ENCODE measurements at regions not wholly inside any gene's neighbourhood (a gene's known extent, or its start where the extent isn't known, plus 50 kb on each side); places are given as distances from the start of the nearest gene placed in this dataset.

DNA sequence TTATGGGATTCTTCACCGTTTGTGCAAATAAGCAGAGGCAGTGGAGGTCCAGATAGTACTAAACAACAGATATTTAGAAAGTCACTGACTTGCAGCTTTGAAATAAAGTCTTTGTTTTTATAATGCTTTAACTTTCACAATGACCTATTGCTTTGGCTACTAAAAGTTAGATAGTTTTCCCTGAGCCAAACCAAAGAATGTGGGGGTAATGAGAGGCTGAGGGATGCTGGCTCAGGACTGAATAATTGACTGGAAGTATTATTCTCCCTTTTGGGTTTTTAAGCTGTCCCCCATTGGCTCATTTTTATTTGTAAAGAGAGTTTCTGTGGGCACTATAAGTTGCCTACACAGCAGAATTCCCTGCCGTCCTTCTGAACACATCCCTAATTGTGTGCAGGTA, 99.2 kb upstream of the ACTBL2 start:
- no peak for DNase-seq

DNA sequence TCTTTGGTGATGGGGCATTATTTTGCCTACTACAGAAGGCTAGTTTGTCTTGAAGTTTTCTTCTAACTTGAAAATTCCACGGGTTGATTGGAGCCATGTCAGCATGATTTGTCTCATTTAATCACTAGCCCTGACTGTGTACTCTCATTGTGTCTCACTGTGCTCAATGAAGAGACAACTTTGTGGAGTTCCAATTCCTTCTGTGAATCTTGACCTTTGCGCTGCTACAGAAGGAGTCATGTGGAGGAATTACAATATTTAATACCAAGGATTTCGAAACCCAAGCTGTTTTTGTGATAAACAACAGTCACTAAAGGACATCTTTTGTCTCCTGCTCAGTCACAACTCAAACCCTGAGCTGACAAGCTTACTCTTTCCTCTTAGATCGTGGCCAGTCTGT, 98.6 kb upstream of the ACTBL2 start:
- no peak for DNase-seq

DNA sequence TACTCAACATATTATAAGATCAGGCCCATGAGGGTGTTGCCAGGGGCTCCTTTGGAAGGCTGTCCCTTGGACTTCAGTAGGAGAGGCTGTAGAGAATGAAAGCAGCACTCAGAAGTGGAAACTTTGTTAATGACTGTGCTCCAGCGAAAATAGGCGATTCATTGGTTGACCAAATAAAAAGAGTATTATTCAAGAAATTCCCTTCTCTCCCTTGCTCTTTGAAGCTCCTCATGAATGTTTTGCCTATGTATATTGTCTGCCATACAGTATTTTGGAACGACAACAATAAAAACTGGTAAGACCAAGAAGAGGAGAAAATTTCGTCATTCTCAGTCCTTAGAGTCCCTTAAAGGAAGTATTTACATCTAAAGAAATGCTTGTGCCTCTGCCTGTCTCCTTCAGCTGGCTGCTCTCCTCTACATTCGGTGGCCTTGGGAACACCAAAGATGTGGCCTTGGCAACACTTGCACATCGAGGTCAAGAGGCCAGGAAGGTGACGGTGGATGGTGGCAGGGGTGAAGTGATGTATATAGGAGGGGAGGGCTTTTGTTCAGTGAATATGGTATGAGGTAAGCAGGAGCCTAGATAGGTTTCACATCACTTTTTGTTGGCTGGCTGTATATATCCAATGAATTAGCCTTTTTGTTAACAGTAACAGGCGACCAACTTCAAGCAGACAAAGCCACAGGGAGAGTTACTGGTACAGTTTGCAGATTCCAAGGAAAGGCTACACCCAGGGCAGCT, 95.0 kb upstream of the ACTBL2 start:
- DNase-seq: no peak

DNA sequence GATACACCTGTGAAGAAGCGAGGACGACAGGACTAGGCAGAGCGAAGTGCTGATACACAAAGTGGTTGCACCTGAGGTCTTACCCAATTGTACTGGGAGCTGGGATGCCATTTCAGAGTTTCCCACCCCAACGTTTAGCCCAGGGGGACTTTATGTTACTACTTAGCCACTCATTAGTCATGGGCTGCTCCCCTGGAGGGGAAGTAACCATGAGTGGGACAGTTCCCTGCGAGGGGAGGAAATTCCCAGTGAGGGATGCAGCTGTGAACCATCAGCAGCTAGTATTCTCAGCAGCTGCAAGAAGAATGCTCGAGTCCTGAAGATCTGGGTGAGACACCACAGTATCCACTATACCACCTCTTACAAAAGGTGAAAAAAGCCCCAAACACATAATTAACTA, 93.7 kb upstream of the ACTBL2 start:
- DNase-seq: no peak

DNA sequence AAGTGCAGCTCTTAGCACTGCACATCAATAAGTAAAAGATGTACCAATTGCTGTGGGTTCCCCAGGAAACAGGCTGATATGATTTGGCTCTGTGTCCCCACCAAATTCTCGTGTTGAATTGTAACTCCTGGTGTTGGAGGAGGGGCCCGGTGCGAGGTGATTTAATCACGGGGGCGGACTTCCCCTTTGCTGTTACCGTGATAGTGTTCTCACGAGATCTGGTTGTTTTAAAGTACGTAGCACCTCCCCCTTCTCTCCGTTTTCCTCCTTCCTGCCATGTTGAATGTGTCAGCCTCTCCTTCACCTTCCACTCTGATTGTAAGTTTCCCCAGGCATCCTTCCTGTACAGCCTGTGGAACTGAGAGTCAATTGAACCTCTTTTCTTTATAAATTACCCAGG, 93.2 kb upstream of the ACTBL2 start:
- DNase-seq: no peak

DNA sequence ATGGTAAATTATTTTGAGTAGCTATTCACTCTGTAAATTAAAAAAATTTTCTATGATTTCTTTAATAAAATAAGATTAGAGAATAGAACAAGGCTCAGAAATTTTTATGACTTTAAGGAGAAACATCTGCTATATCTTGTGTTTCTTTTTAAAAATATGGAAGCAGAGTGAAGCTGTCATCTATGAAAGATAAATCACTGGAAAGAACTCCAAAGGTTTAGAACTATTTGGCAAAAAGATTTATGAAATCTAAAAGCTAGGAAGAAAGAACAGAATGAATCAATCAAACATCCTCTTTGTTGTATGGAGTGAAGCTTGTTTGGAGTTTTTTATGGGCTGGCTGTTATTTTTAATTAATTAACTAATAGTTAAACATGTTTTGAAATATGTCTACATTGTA, 89.8 kb upstream of the ACTBL2 start:
- no peak for DNase-seq

DNA sequence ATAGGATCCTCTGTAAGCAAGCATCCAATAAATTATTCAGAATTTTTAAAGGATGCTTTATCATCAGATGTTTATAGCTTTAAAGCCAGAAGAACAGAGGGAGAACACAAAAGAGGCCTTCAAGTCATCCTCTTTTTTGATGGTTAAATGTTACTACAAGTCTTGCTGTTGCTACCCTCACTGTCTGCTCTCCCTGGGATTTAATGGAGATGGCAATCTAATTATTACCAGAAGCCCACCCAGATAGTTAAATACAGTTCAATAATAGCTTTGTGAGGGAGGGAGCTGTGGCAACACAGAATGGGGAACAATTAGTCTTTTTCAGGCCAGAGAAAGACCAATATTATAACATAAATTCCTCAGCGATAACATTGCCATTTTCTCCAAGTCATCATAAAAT, 87.0 kb upstream of the ACTBL2 start:
- no peak for DNase-seq

DNA sequence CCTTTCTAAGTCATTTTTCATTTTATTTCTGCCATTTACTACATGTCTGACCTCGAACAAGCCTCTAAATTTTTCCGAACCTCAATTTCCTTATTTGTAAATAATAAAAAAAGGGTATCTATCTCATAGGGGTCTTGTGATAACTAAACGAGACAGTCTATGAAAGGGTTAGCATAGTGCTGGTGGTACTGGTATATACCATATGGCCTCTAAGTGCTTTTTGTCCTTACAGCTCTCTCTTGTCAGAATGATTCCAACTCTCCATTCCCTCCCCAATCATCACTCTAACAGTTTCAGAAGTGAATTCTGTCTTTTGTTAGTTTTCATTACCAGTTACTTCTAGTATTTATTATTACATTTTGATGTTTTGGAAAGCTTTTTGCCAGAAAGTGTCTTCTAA, 85.5 kb upstream of the ACTBL2 start:
- DNase-seq: no peak

DNA sequence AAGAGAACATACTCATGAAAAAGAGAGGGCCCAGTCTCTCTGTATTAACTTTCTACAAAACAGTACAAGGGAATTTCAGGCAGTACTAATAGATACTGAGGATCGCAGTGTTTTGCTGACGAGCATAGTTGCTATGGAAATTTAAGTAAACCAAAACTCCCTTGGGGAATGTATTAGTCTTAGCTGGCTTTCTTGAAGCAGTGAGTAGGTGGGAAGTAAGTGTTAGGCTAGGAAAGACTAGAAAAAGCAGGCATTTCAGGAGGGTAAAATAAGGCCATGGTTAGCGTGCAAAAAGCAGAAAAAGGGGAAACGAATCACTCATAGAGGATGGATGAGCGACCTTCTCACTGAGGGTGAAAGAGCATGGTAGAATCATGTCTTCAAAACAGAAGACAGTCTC, 84.3 kb upstream of the ACTBL2 start:
- no peak for DNase-seq

DNA sequence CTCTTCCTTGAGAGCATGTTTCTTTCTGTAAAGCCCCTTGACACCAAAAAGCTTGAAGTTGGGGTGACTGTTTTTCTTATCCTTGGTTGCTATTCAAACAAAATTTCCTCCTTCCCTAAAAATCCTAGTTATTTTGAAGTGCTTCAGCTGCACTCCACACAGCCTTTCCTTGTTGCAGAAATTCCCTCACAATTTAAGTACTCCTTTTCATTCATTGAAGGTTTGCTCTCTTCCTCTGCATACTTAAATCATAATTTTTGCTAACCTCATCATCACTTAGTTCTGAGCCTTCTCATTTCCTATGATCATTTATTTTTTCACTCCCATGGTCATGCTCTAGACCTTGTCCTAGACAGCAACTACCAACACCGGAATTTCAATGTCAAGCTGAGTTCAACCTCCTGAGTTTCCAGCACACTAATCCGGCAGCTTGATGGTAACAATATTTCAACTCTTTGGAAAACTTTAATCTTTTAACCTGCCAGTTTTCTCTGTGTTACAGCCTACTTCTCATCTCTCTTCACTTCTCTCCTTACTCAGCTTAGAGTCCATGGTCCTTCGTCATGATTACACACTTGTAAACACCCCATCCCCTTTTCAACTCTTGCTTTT, 78.7 kb upstream of the ACTBL2 start:
- DNase-seq: no peak

DNA sequence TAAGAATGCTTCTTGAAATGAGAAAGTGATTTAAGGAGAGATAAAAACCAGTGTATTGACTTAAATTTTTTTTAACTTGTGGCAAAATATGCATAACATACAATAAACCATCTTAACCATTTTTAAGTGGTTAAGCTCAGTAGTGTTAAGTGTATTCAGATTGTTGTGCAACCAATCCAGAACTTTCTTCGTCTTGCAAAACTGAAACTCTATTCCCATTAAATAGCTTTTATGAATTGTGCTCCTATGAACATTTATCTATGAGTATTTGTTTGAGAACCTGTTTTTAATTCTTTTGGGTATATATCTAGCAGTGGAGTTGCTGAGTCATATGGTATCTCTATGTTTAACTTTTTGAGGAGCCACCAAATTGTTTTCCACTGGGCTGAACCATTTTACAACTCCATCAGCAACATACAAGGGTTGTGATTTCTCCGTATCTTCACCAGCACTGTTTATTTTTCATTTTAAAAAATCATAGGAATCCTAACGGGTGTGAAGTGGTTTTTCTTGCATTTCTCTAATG, 76.6 kb upstream of the ACTBL2 start:
- no peak for DNase-seq

DNA sequence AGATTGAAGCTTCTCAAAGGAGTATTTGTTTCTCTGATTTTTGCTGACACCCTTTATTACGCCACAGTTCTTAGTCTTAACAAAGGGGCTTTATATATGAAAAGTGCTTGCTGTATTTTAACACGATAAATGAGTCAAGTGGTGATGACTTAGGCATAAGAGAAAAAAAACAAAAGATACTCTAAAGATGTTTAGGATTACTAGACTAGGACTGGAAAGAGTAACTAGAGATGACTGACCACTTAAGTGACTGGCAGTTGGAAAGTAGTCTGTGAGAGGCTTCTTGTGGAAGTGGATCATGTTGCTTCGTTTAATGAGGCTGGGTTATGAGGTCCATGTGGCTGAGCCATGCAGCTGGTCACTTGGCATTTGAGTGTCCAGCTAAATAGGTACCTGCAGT, 69.4 kb upstream of the ACTBL2 start:
- DNase-seq: no peak

DNA sequence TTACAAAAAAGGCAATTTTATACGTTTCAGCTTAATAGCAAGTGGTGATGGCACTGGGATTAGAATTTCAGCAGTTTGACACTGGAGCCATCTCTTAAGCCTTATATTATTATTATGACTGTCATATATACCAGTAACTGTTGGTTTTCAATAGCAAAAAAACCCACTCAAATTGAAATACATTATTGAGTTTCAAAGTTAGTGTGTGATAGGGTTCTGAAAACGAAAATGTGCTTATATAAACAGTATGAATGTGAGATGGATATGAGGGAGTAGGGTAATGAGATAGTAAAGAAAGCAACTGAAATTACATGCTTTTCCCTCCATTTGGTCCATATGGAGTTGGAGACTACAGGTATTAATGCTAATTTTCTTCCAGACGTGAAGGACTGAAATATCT, 68.6 kb upstream of the ACTBL2 start:
- DNase-seq: no peak

DNA sequence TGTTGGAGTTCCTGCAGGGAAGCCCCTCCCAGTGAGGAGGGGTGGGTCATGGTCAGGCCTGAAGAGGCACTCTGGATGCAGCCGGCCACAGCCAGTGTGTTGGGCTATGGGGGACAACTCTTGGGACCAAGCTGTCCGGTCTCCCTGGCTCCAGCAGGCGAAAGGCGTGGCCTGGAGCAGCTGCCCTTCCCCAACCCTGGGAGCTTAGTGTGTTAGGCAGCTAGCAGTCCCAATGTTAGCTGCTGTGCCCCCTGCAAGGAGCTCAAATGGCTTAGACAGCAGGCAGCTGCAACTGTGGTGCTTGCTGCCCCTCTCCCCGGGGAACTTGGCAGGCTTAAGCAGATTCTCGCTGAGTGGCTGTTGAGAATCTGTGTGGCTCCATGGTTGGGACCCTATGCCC, 67.5 kb upstream of the ACTBL2 start:
- DNase-seq: no peak

DNA sequence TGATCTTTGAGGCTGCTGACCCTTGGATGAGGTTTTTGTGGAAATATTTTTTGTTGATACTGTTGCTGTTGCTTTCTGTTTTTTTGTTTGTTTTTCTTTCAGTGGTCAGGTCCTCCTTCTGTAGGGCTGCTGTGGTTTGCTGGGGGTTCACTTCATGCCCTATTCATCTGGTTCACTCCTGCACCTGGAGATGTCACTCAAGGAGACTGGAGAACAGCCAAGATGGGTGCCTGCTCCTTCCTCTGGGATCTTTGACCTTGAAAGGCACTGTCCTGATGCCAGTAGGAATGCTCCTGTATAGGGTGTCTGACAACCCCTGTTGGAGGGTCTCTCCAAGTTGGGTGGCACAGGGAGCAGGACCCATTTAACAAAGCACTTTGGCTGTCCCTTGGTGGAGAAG, 67.0 kb upstream of the ACTBL2 start:
- DNase-seq: no peak

DNA sequence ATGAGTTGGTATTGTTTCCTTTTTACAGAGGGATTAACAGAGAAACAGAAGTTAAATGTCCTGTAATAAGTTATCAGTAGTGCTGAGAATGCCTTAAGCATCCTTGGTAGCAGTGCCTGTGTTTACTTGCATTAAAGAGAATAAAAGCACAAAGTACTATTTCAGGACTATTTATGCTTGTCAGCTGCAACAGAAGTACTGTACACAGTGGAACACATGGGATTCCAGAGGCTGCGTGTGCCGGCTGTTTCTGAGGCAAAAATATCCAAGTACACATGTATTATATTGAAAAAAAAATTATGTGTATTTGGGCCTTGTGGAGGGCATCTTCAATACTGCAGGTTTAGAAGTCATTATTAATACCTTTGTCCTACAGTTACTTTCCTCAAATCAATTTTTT, 58.2 kb upstream of the ACTBL2 start:
- DNase-seq: no peak

DNA sequence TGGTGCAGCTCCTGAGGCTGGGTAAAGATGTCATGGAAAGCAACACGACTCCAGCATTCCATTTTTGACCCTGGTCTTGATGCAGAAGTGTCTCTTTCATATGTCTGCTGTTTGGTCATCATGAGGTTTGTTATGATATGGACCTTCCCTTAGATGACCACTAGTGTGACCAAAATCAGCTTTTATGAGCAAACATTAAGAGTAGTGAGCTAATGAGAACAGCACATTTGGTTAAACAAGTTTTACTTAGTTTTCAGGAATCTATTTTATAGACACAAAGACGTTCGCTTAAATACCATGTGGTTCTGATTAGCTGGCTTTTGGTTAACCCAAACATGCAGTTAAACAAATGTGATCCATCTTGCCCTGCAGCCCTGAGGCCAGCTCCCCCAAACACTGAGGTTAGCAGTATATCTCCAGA, 56.7 kb upstream of the ACTBL2 start:
- DNase-seq: no peak

DNA sequence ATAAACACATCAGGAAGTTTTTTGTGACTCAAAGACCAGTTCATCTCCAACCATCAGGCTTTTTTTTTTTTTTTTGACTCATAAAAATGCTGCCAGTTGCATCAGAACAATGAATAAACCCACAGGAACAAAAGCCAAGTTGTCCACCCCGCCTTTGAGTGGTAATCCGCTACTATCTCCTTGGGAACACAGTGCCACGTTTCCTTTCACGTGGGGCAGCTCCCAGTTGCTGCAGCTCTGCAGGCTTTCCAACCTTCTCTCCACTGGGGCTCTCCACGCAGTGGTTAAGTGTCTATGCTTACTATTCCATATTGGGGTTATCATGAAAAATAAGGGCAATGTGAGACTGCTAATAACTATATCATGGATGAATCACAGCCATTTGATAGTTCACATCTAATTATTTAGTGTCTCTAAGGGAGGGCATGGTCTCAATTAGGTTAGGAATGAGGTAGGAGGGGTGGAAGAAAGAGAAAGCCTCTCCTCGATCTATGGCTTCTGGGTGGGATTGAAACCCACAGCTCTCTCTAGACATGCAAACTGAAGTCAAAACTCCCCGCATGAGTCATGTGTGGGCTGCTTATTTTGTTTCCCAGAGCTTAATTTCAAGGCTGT, 55.8 kb upstream of the ACTBL2 start:
- DNase-seq: no peak

DNA sequence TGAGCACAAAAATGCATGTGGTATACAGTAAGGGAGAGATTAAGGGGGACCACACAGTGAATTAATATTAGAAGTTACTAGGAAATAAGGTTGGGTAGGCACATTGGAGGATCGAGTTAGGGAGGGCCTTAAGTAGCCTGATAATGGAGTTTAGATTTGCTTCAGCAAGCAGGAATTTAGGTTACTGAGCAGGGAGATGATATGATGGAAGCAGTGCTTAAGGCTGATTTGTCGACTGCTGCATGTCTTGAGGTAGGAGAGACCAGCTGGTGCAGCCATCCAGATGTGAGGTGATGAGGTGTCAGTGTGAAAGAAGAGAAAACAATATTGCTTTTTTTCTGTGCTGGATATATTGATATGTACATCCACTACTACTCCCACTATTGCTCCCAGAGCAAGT, 55.2 kb upstream of the ACTBL2 start:
- no peak for DNase-seq

DNA sequence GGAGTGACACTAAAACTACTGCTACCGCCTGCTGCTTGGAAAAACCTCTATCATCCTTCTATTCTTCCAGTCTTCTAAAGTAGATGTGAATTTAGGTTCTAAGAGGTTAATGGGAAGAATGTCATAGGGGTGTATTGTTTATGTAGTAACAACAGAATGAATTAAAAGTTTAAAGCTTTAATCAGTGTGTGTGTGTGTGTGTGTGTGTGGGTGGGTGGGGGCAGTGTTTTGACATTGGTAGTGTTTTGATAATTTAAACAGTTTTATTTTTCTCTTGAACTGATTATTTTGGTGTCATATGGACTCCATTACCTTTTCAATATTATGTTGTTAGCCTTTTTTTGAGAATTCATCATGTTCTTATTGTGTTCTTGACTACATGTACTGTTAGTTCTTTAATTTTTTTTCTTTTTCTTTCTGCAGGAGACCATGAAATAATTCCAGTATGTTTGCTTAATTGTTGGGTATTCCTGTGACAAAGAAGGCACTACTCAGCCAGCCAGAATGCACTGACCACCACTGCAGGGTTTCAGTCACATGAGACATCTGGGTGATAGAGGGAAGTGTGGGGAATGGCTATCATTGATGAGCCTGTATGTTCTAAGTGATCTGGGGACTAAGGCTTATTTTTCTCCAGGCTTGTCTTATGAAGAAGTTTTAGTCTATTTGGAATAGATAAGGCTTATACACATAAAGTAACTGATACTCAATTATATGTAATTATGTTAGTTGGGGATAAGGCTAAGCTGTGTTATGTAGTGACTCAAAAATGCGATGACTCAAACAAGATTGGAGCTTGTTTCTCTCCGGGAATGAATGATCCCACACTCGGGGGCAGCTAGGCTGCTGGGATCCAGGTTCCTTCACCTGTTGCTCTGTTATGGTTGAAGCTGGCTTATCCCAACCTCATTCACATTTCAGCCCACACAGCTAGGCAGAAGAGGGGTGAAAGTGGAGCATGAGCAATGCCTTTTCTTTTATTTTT, 50.2 kb upstream of the ACTBL2 start:
- no peak for DNase-seq

Measured in suppressor macrophage treated with lipopolysaccharide for 4 hours (primary cell).